H9 (cell line): ENCODE measurements at regions not wholly inside any gene's neighbourhood (a gene's known extent, or its start where the extent isn't known, plus 50 kb on each side); places are given as distances from the start of the nearest gene placed in this dataset.

Experiments
- DNase-seq: peaks from one replicate; pipeline ENCODE4 v3.0.0-alpha.2; 2017
- H2AFZ ChIP-seq: one replicate; pipeline ENCODE4 v1.6.1; 2013; ENCODE audit warnings: mild to moderate bottlenecking, low read length, control low read depth, moderate library complexity
- H2AK5ac ChIP-seq: 2 replicates; pipeline ENCODE4 v1.6.1; 2013; ENCODE audit warnings: low read length, control low read depth, mixed read lengths; ENCODE audit not compliant: insufficient read length
- H2BK120ac ChIP-seq: one replicate; pipeline ENCODE4 v1.6.1; 2013; ENCODE audit warnings: low read depth, mild to moderate bottlenecking, low read length, control low read depth, inconsistent platforms; ENCODE audit not compliant: poor library complexity, severe bottlenecking
- H2BK12ac ChIP-seq: 2 replicates; pipeline ENCODE4 v1.6.1; 2013; ENCODE audit warnings: low read length, control low read depth, mixed read lengths, low read depth; ENCODE audit not compliant: insufficient read length
- H2BK15ac ChIP-seq: 2 replicates; pipeline ENCODE4 v1.6.1; 2013; ENCODE audit warnings: low read depth, low read length, control low read depth
- H2BK20ac ChIP-seq: one replicate; pipeline ENCODE4 v1.6.1; 2013; ENCODE audit warnings: low read depth, mild to moderate bottlenecking, low read length, control low read depth, inconsistent platforms; ENCODE audit not compliant: poor library complexity, severe bottlenecking
- H2BK5ac ChIP-seq: 2 replicates; pipeline ENCODE4 v1.6.1; 2013; ENCODE audit warnings: low read length, control low read depth, mixed read lengths; ENCODE audit not compliant: insufficient read length
- H3K14ac ChIP-seq: 2 replicates; pipeline ENCODE4 v1.6.1; 2013; ENCODE audit warnings: low read length, control low read depth; ENCODE audit not compliant: insufficient read depth
- H3K18ac ChIP-seq: 2 replicates; pipeline ENCODE4 v1.6.1; 2013; ENCODE audit warnings: low read depth, mild to moderate bottlenecking, mixed read lengths, low read length, control low read depth; ENCODE audit not compliant: insufficient read length
- H3K23ac ChIP-seq: 2 replicates; pipeline ENCODE4 v1.6.1; 2013; ENCODE audit warnings: low read length, control low read depth, mixed read lengths, low read depth; ENCODE audit not compliant: insufficient read length
- H3K23me2 ChIP-seq: 2 replicates; pipeline ENCODE4 v1.6.1; 2013; ENCODE audit warnings: low read depth, mild to moderate bottlenecking, mixed read lengths, low read length, control low read depth; ENCODE audit not compliant: insufficient read length, poor library complexity, severe bottlenecking
- H3K27ac ChIP-seq: 2 replicates; pipeline ENCODE4 v1.5.1; 2013; ENCODE audit warnings: low read length, control low read depth, mixed read lengths, low read depth; ENCODE audit not compliant: insufficient read length
- H3K27me3 ChIP-seq: 2 replicates; pipeline ENCODE4 v1.6.1; 2013; ENCODE audit warnings: low read length, control low read depth, inconsistent platforms; ENCODE audit not compliant: insufficient read depth
- H3K4ac ChIP-seq: 2 replicates; pipeline ENCODE4 v1.6.1; 2013; ENCODE audit warnings: low read depth, mild to moderate bottlenecking, control low read depth, inconsistent platforms, low read length, moderate library complexity
- H3K4me1 ChIP-seq: 2 replicates; pipeline ENCODE4 v1.6.1; 2013; ENCODE audit warnings: low read length, control low read depth, inconsistent platforms; ENCODE audit not compliant: insufficient read depth
- H3K4me2 ChIP-seq: 2 replicates; pipeline ENCODE4 v1.6.1; 2013; ENCODE audit warnings: low read length, control low read depth, mixed read lengths; ENCODE audit not compliant: insufficient read length, insufficient read depth
- H3K56ac ChIP-seq: 2 replicates; pipeline ENCODE4 v1.6.1; 2013; ENCODE audit warnings: low read depth, mild to moderate bottlenecking, mixed read lengths, low read length, control low read depth; ENCODE audit not compliant: insufficient read length
- H3K79me1 ChIP-seq: 2 replicates; pipeline ENCODE4 v1.6.1; 2013; ENCODE audit warnings: low read depth, mild to moderate bottlenecking, moderate library complexity, low read length, control low read depth, inconsistent platforms; ENCODE audit not compliant: insufficient read depth, poor library complexity, severe bottlenecking
- H3K79me2 ChIP-seq: 2 replicates; pipeline ENCODE4 v1.6.1; 2013; ENCODE audit warnings: low read length, control low read depth, inconsistent platforms; ENCODE audit not compliant: insufficient read depth
- H3K9ac ChIP-seq: 2 replicates; pipeline ENCODE4 v1.6.1; 2013; ENCODE audit warnings: low read length, control low read depth, mixed read lengths; ENCODE audit not compliant: insufficient read length; ENCODE audit errors: extremely low read depth
- H3K9me3 ChIP-seq: one replicate; pipeline ENCODE4 v1.6.1; 2013; ENCODE audit warnings: low read depth, low read length, inconsistent platforms; ENCODE audit not compliant: control insufficient read depth
- H3T11ph ChIP-seq: one replicate; pipeline ENCODE4 v1.6.1; 2013; ENCODE audit warnings: mild to moderate bottlenecking, low read length, control low read depth, inconsistent platforms
- H4K20me1 ChIP-seq: one replicate; pipeline ENCODE4 v1.6.1; 2013; ENCODE audit not compliant: control insufficient read depth, insufficient read length, insufficient read depth
- H4K5ac ChIP-seq: 2 replicates; pipeline ENCODE4 v1.6.1; 2013; ENCODE audit warnings: low read depth, mild to moderate bottlenecking, mixed read lengths, low read length, control low read depth; ENCODE audit not compliant: insufficient read length
- H4K8ac ChIP-seq: replicated peaks from 2 replicates; pipeline ENCODE4 v1.6.1; 2013; ENCODE audit warnings: low read length, control low read depth, mixed read lengths, low read depth; ENCODE audit not compliant: insufficient read length
- H4K91ac ChIP-seq: 2 replicates; pipeline ENCODE4 v1.6.1; 2013; ENCODE audit warnings: low read depth, mild to moderate bottlenecking, moderate library complexity, mixed read lengths, low read length, control low read depth; ENCODE audit not compliant: insufficient read length
- H3K27ac Mint-ChIP-seq, 3 experiments: 2 replicates in 2 of 3; 3 replicates in 1 of 3; pipeline ENCODE4 v1.8.0; 2020 to 2021; ENCODE audit warnings: mixed read lengths in 3 of 3, mild to moderate bottlenecking in 1 of 3, moderate library complexity in 1 of 3
- H3K27me3 Mint-ChIP-seq: 2 replicates; pipeline ENCODE4 v1.8.0; 2021; ENCODE audit warnings: low read depth, mild to moderate bottlenecking, moderate library complexity, mixed read lengths
- H3K36me3 Mint-ChIP-seq, 3 experiments: 2 replicates in 2 of 3; 3 replicates in 1 of 3; pipeline ENCODE4 v1.8.0; 2020 to 2021; ENCODE audit warnings: low read depth in 3 of 3, mixed read lengths in 3 of 3; ENCODE audit not compliant: insufficient read depth in 1 of 3
- H3K4me1 Mint-ChIP-seq, 2 experiments: 2 replicates each; pipeline ENCODE4 v1.8.0; 2020; ENCODE audit warnings: mixed read lengths in 2 of 2
- H3K4me3 Mint-ChIP-seq, 2 experiments: 2 replicates in 1 of 2; 3 replicates in 1 of 2; pipeline ENCODE4 v1.8.0; 2020 to 2021; ENCODE audit warnings: mild to moderate bottlenecking in 2 of 2, mixed read lengths in 2 of 2, moderate library complexity in 1 of 2
- H3K9me3 Mint-ChIP-seq, 2 experiments: 2 replicates in 1 of 2; 3 replicates in 1 of 2; pipeline ENCODE4 v1.8.0; 2020; ENCODE audit warnings: mild to moderate bottlenecking in 2 of 2, mixed read lengths in 2 of 2, moderate library complexity in 1 of 2
- CTCF ChIP-seq: fragments of 200-600 bp; sonication (generic); conservative IDR thresholded peaks from 3 replicates; pipeline ENCODE4 v1.8.0; 2021; ENCODE audit warnings: antibody characterized with exemption, mild to moderate bottlenecking

GRCh38 chr3:135581806-135582205, 383.7 kb upstream of the PPP2R3A start:
- H3K9me3 Mint-ChIP-seq, result peaks cover 7 to 17% of the 10 kb centered on the region in 2 experiments
- H4K8ac ChIP-seq, result no peak overlapping the region
- H2BK20ac ChIP-seq, result no peak overlapping the region
- DNase-seq, result no peak
- H3K79me1 ChIP-seq, result no peaks in the 10 kb centered on the region
- H2AK5ac ChIP-seq, result no peak overlapping the region
- H3K14ac ChIP-seq, result no peak overlapping the region
- no peaks in the 10 kb centered on the region for H3K4me1 ChIP-seq
- no peaks in the 10 kb centered on the region for H4K20me1 ChIP-seq
- H2BK5ac ChIP-seq, result no peak overlapping the region
- H3K27me3 ChIP-seq, result no peaks in the 10 kb centered on the region
- H3K27me3 Mint-ChIP-seq, result no peaks in the 10 kb centered on the region
- H2BK15ac ChIP-seq, result no peak overlapping the region
- H3T11ph ChIP-seq, result no peak overlapping the region
- no peaks in the 10 kb centered on the region for H3K9me3 ChIP-seq
- no peak overlapping the region for H3K18ac ChIP-seq
- no peak overlapping the region for H3K4ac ChIP-seq
- H3K23ac ChIP-seq, result no peak overlapping the region
- no peak overlapping the region for H3K4me3 Mint-ChIP-seq
- H3K27ac Mint-ChIP-seq, result no peak overlapping the region; a peak in 1 of 7 replicates
- no peak overlapping the region for H3K56ac ChIP-seq
- no peak overlapping the region for H3K4me2 ChIP-seq
- H3K23me2 ChIP-seq, result no peaks in the 10 kb centered on the region
- peaks cover 0 to 16% (median 2%) of the 10 kb centered on the region in 3 experiments; a peak in 5 of 7 replicates for H3K36me3 Mint-ChIP-seq
- no peak for TF ChIP-seq CTCF
- no peak overlapping the region for H2AFZ ChIP-seq
- no peak overlapping the region for H2BK12ac ChIP-seq
- H3K27ac ChIP-seq, result no peak overlapping the region
- H2BK120ac ChIP-seq, result no peak overlapping the region
- H3K4me1 Mint-ChIP-seq, result peaks cover 18% of the 10 kb centered on the region in 2 experiments
- H3K9ac ChIP-seq, result no peak overlapping the region
- H4K91ac ChIP-seq, result no peak overlapping the region
- no peak overlapping the region for H4K5ac ChIP-seq
- H3K79me2 ChIP-seq, result no peaks in the 10 kb centered on the region
